Retinal pigment epithelial cell (primary cell): ENCODE measurements at regions not wholly inside any gene's neighbourhood (a gene's known extent, or its start where the extent isn't known, plus 50 kb on each side); places are given as distances from the start of the nearest gene placed in this dataset.

Experiments
- DNase-seq: peaks from one replicate; pipeline ENCODE4 v3.0.0-alpha.2; 2010; ENCODE audit warnings: low read depth
- H3K4me3 ChIP-seq: 2 replicates; pipeline ENCODE4 v1.5.1; 2011; ENCODE audit warnings: mild to moderate bottlenecking, low read length, control low read depth, moderate library complexity
- CTCF ChIP-seq: conservative IDR thresholded peaks from 2 replicates; pipeline ENCODE4 v1.5.1; 2011; ENCODE audit warnings: low read depth, low read length, control low read depth, inconsistent platforms

- no peak for TF ChIP-seq CTCF
- DNase-seq = no peak
- no peak overlapping the region for H3K4me3 ChIP-seq
Measured at GRCh38 chr6:152905551-152906299, 77.1 kb downstream of the FBXO5 start.

GRCh38 chr6:152909241-152909640 is 73.6 kb downstream of the FBXO5 start:
- no peak for DNase-seq
- no peak overlapping the region for H3K4me3 ChIP-seq
- no peak for TF ChIP-seq CTCF

DNA sequence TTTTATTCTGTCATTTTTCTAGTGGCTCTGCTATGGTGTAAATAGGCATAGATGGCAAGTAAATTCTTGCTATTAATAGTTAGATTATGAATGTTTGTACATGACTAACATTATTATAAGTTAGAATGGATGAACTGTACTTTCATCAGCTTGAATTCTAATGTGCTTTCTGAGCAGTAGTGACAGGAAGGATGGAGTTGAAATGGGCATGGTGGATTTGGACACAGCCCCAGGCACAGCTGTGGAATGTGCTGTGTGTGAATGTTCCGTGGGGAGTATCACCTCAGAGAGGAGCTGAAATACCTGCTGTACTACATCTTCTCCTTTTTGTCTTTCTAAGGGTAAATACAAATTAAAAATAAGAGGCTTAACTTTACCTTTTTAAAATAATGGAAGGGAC is 66.8 kb downstream of the FBXO5 start:
- H3K4me3 ChIP-seq = no peak overlapping the region
- DNase-seq = no peak
- no peak for TF ChIP-seq CTCF

DNA sequence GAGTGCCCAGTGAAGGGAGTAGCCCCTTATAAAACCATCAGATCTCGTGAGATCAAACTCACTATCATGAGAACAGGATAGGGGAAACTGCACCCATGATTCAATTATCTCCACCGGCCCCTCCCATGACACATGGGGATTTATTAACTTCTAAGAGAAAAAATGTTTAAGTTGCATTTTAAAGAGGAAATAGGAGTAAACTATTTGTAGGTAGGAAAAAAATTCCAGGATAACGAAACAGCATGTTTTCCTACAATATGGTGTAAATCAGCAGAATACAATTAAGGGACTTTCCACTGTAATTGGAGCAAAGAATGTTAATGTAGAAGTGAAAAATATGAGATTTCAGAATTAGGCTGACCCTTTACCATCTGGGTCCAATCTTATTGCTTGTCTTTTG is 63.9 kb downstream of the FBXO5 start:
- no peak overlapping the region for H3K4me3 ChIP-seq
- no peak for TF ChIP-seq CTCF
- DNase-seq = no peak

DNA sequence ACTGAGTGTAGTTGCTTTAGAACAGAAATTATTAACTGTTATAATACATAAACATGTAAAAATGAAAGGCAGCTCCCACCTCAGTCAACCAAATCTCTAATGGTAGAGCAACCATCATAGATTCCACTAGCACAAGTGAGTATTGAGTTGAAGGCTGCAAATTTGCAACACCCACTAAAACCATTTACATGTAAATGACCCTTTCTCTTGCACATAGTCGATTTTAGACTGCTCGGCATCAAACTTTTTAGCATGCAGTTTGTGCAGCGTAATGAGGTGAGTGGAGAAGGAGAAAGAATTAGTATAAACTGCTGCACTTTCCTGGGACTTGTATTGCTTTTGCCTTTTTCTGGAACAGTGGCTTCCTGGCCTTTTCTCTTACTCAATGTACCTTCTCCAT is 62.8 kb downstream of the FBXO5 start:
- no peak overlapping the region for H3K4me3 ChIP-seq
- no peak for TF ChIP-seq CTCF
- DNase-seq = no peak
